ENCODE measurements at regions not wholly inside any gene's neighbourhood (a gene's known extent, or its start where the extent isn't known, plus 50 kb on each side); places are given as distances from the start of the nearest gene placed in this dataset.

DNA sequence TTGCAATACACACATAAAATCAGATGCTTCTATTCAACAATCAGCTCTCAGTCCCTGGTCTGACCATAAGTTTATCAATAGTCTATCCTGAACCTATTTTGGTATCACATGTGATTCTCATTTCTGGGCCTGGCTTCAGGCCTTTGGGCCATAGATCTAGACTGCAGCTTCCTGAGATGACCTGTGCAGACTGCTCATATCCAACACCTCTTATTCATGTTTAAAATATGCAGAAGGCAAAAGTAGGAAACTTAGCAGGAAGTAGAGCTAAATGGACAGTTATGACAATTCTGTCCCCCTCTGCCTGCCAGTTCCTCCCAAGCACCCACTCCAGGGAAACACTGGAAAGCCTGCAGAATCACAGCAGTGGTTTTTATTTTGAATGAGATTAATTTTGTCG, 53.3 kb downstream of the C7orf25 start:
- no peak for DNase-seq

DNA sequence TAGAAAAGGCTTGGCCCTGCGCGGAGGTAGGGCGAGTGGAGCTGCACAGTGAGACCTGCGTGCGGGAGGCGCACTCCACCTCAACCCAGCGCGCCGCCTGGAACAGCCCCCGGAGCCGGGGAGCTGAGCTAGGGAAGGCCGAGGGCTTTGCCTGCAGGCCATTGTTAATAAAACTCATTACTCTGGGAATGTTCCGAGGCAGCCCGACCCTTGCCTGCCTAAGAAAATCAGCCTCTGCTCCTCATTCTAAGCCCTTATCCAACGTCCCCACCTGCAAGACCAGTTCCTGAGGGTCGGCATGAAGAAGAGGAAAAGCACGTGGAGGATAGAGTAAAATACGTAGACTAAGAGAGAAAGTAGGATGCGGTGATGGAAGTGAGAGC, 55.3 kb downstream of the C7orf25 start:
- DNase-seq = no peak

DNA sequence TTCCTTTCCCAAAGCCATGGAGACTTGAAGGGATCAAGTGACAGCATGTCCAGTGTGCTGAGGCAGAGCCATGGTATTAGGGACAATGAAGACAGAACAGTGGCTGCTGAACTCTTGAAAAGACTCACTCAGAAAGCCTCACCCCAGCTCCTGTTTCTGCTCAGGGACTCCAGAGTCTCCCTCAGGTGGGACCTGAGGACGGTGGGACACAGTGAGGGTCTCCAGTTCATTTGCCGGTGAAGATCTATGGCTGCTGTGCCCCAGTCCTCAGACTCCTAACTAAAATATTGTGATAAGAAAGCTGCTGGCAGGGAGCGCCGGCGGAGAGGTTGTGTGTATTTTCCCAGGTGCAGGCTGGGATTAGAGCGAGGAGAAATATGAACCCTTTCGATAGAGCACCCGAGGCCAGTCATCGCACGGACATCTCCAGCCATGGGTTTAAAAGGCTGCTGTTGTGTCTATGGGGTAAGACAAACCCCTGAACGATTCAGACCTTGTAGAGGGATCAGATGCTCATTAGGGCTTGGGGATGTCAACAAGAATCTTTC, 57.2 kb downstream of the C7orf25 start:
- no peak for DNase-seq

DNA sequence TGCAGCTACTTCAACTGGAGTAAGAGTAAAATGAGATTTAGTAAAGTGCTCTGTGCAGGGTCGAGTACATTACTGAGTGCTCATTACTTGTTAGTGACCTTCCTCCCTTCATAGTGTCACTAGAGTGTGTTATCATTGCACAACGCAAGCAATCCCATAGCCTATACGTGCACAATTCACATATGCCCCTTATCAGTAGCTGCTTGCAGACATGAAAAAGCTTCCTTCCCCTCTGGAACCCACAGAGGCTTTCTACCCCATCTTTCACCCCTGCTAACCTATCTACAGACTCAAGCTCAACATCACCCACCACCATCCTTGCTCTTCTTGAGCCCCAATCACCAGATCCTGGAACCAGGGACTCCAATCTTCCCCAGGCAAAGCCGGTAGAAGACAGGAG, 59.3 kb downstream of the C7orf25 start:
- DNase-seq = no peak

DNA sequence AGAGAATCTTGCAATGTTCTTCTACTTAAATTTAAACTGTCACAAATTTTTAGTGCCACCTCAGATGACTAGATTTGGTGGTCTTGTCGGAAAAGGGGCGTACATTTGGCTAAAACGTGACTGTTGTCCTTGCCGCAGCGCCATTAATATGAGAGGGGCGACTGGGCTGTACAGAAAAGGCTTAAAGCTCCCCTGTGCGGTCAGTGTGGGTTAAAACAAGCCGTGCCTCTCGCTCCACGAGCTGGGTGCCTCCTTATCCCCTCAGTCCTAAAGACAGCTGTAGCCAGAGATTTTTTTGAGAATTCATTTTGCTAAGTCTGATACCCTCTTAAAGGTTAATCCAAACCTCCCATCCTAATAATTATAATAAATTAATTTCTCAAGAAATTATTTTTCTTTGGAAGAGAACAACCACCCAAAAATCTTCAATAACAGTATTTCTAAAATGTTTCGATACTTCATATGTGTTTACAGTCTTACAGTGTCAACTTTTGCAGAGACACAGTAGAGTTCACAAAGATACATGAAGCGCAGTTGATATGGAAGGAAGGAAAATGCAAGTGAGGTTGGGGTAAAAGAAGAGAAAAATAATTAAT, 68.6 kb downstream of the C7orf25 start:
- peak; percentile 38 for DNase-seq

DNA sequence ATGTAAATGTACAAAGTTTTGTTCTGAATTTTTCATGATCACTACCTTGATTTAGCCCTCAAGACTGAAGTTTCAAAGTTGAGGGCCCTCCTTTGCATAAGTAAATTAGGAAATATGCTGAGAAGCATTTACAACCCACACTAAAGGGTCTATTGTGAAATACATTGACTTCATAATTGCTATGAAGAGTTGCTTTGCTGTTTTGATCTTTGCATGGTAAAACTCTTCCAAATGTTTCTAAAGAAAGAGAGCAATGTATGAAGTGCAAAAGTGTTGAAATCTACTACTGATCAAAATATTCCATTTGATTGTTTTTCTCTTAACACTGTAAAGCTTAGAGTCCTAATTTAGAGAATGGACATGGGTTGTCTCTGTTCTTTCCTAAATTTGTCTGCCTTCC, 77.2 kb downstream of the C7orf25 start:
- DNase-seq = no peak

DNA sequence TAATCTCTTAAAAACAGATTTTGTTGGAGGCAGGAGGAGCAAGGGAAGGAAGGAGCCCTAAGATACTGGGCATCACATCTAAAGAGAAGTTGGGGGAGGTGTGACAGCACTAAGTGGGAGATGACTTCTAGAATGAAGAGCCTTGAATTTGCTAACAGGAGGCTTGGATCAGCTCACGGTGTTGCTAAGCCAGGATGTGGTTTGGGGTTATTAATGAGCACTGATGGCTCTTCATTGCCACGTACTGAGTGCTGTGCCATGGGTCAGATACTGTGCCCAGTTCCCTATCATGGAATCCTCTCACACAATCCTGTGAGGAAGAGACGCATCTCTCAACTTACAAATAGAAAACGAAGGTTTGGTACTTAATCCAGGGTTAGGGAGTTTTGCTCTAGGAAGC, 78.5 kb downstream of the C7orf25 start:
- no peak for DNase-seq

DNA sequence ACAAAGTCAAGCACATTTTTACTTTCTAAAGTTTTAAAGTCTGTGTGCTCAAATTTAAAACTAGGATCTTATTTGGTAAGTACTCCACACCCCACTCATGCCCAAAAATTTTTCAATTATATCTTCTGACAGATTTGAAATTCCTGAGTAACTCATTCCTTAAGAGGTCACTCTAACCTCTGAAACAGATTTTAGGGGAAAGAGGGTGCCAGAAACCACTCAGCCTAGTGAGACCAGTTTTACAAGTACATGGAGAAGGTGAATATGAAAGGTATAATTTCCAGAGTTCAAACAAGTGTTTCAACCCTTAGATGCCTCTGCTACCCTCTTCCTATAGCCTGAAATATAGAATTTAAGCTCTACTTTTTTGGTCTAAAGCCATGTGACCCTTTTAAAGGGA, 79.2 kb downstream of the C7orf25 start:
- DNase-seq = no peak

DNA sequence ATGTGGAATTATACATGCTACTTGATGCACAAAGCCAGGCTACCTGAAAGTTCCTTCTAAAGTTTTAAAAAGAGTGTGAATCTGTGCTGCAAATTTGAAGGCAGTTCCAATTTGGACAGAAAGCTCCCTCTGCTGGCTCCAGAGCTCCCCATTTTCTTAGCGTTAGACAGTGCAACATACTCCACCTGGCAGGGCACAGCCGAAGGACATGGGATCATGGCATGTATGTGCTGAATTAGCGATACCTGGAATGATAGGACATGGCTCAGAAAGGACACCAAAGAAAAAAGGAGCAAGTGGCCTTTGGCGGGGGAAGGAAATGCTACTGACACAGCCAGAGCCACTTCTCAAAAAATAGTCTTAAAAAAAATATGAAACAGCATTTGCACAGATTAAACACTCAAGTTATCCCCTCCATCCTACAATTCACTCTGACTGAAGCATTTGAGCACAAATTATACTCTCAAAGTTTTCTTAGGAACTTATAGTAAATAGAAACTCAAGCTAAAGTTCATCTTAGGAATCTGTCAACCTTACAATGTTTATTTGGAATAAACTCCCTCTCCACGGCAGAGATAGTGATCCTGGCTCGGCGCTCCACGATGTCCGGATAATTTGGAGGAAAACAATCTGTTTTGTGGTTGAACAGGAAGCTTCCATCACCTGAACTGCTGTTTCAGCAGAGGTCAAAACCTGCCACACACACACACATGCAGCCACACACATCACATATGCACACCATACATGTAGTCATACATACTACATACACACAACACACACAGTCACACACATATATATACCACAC, 80.0 kb downstream of the C7orf25 start:
- no peak for DNase-seq

DNA sequence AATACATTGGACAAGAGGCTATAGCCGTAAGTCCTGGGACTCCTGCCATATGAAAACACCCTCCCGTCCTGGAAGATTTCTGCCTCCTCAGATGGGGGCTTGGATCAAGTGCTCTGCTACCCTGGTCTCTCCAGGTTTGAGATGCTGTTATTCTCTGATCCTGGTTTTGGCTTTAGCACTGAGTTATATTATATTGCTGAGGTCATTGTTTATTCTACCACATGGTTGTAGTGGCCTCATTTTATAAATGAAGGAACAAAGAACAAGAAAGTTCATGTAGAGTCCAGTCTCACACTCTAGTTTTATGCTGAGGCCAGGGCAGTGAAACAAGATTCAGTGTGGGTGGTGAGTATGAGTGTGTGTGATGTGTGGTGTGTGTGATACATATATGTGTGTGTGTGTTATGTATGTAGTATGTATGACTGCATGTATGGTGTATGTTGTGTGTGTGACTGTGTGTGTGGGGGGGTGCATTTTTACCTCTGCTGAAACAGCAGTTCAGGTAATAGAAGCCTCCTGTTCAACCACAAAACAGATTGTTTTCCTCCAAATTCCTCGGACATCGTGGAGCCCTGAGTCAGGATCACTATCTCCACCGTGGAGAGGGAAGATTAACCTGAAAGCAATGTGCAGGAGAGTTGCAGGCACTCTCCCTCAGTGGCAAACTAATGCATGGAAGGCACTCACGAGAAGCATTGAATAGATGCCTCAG, 80.7 kb downstream of the C7orf25 start:
- no peak for DNase-seq

DNA sequence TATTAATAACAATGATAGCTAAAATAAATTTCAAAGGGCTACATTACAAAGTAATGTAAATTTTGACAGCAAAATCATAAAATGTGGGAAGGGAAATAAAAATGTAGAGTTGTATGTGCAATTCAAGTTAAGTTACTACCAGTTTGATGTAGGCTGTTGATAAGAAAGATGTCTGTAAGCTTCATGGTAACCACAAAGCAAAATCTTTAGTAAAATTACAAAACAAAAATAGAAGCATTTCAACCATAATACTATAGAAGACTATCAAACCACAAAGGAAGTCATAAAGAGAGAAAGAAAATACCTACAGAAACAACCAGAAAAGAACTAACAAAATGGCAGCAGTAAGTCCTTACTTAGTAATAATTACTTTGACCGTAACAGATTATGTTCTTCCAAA, 99.1 kb downstream of the C7orf25 start:
- DNase-seq = no peak

DNA sequence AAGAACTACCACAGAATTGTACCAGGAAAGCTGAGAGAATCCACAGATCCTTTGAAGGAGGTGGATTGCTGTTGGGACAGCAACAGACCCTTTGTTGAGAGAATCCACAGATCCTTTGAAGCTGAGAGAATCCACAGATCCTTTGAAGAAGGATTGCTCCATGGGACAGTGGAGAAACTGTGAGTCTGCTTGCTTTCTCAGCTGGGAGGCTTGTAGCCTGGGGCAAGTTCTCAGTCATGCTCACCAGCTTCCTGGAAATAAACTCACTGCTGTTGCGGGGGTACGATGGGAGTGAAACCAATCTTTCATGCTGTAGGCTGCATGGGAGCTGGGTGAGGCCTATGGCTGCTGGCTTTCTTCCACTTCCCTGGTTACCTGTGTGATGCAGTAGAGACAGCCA, 106.3 kb downstream of the C7orf25 start:
- no peak for DNase-seq

DNA sequence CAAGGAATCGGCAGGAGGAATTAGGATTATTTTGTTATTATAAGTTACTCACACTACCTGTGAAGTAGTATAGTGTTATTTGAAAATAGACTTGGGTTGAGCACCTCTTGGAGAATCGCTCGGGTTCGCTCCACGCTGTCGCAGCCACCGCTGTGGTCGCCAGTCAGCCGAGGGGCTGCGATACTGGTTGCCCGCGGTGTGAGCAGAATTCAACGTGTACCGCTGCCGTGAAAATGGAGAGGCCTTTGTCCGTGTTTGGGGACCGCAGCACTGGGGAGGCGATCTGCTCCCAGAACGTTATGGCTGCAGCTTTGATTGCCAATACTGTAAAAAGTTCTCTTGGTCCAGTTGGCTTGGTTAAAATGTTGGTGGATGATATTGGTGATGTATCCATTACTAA, 117.2 kb downstream of the C7orf25 start:
- no peak for DNase-seq

DNA sequence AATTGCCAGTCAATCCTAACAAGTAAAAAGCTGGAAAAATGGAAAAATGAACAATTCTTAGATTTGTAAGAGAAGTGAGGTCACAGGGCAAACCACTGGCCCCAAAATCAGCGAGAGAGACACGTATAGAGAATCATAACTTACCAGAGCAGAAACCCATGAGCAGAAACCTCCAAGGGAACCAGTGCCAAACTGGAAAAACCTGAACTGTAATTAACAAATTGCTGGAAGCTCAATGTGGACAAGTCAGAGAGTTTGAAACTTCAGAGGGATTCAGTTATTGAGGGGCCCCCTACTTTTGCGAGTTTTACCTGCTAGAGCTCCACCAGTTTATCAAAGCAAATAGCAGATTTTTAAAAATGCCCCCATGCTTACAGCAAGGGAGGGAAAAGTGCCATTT, 119.0 kb downstream of the C7orf25 start:
- DNase-seq = no peak

DNA sequence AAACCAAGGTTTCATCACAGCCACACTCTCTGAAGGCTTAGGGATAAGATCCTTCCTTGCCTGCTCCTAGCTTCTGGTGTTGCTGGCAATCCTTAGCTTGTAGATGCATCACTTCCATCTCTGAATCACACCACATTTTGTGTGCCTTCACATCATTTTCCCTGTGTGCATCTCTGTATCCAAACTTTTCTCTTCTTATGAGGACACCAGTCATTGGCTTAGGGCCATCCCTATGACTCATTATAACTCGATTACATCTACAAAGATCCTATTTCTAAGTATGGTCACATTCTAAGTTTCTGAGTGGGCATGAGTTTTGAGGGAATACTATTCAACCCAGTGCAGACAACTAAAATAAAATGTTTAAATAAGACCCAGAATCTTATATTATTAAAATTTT, 121.7 kb downstream of the C7orf25 start:
- DNase-seq = no peak

DNA sequence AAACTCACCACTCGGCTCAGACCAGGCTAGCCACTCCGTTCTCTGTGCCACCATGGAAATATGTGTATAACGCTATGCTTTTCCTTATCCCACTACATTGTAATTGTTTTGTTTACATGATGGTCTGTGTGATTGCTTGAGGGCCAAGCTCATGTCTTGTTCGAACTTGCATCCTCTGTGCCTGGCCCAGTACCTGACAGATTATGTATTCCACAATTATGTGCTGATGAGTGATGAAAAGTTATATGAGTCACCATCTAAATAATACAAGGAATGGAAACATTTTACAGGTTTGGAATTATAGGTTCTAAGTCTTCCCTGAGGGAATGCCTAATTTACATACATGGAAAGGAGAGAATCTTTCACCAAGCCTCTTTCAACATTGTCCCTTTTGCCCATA, 137.4 kb downstream of the C7orf25 start:
- no peak for DNase-seq

DNA sequence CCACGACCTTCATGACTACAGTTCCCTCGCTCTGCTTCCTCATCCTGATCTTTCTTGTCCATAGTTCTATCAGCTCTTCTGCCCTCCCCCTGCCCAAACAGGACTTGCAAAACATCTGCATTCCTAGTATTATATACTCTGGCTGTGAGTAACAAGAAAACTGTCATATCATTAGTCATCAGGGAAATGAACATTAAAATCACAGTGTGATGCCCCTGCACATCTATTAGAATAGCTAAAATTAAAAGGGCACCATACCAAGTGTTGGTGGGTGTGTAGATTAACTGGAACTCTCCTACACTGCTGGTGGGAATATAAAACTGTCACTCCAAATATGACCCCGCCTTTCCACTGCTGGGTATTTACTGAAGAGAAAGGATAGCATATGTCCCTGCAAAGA, 141.8 kb downstream of the C7orf25 start:
- no peak for DNase-seq

DNA sequence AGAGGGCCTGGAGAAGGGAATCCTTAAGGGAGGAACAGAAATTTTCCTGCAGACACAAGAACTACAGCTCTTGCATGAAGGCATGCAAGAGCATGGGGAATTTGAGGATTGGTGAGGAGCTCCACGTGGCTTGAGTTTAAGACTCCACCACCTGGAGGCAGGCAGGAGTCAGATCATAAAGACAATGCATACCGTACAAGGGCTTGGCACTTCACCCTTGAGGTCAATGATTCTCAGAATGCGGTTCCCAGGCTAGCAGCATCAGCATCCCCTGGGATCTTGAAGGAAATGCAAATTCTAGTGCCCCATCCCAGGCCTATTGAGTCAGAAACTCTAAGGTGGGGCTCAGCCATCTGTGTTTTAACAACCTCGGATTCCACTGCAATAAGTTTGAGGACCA, 143.8 kb downstream of the C7orf25 start:
- no peak for DNase-seq

DNA sequence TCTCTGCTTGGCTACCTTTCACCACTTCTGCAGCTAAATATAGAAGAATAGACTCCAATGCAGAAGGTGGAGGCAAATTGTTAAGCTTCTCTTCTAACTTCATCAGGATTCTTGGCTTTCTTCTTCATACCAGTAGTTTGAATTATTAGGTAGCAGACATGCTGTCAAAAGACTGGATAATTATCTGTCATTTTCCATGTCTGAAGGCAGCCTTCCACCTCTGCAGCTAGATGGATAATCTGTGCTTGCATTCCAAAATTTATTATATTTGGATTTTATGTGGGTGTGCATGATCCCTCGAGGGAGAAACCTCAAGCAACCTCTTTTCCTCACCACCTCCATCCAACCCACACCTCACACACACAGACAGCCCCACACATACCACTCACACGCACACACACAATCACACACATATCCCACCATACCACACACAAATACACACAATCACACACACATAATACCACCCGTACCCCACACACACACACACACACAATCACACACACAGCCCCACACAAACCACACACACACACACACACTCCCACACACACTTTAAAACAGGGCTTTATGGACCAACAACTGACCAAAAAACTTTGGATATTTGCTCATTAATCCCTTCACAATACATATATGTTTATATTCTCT, 145.0 kb downstream of the C7orf25 start:
- DNase-seq = no peak

DNA sequence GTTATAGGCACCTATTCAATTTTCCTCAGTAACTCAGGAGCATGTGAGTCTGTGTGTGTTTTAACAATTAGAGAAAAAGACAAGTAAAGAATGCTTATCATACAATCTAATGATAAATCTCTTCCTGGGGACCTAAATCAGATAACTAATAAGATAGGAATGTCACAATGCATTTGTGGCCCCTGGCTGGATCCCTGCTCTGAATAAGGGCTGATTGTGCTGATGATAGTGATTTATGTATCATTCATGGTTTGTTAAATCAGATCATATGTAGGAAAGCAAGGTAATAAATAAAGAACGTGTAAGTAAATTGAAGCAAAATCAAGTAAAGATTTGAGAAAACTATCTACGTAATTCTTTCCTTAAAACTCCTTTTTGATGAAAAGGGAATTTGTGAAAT, 145.9 kb downstream of the C7orf25 start:
- DNase-seq = no peak

DNA sequence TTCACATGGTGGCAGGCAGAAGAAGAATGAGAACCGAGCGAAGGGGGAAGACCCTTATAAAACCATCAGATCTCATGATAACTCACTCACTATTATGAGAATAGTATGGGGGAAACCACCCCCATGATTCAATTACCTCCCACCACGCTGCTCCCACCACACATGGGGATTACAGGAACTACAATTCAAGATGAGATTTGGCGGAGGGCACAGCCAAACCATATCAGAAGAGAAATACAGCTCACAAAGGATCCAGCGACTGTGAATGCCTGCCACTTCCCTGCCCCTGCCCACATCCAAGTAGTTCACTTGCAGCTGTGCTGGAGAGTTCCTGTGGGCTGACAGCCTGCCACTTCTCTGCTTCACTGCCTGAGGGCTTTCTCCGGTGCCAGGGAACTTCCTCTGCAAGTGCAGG, 148.7 kb downstream of the C7orf25 start:
- no peak for DNase-seq

DNA sequence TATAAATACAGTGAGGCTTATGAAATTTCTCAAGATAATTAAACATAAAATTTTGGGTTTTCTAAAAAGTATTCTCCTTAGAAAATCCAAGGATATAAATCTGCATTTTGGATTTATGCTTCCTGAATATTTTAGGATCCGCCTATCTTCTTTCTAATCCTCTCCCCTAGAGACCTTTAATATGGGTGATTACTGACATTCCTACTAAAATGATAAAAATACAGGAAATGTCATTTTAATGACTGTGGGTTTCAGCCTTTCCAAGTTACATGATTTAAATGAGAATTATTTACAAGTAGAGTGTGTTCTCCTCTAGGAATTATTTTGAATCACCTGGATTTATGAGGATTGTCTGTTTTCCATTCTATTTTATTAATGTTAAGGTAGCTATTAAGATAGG, 150.4 kb downstream of the C7orf25 start:
- no peak for DNase-seq

DNA sequence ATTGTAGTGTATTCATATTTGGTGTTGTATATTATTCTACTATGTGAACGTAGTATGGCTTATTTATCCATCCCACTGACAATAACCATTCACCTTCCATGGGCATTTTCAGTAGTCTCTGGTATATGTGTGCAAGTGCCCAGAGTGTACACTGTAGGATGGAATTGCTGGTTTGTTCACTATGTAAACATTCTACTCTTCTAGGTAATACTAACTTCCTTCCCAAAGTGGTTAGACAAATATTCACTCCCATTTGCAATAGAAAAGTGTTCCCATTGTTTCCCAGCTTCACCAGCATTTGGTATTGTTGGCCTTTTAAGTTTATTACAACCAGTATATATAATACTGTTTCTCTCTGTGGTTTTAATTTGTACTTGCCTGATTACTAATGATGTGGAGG, 153.7 kb downstream of the C7orf25 start:
- no peak for DNase-seq

DNA sequence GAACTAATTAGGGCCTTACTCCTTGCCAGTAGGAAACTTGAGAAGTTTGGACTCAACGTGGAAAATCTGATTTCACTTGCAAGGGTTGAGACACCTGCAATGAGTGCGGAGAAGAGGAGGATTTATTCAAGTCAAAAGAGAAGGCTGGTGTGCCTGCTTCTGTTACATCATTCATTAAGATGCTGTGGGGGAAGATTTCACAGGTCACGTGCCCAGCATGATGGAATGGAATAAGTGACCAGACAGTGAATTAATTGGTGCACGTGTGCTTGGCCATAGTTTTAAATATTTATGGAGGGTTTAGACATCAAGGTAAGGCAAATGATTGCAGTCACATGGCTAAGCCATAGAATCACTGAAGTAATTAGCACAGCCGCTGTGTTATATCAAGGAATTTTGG, 155.0 kb downstream of the C7orf25 start:
- DNase-seq = no peak
